Natural killer cell (primary cell): ENCODE measurements at regions not wholly inside any gene's neighbourhood (a gene's known extent, or its start where the extent isn't known, plus 50 kb on each side); places are given as distances from the start of the nearest gene placed in this dataset.

Experiments used
- ATAC-seq, 3 donors: fragments of 150-1000 bp in 2 of 3; fragments of 200-7000 bp in 1 of 3; cut with Tn5 transposase; 1 replicate in 1 of 3; 2 replicates in 2 of 3; pipeline ENCODE4 v1.10.0; 2021; ENCODE audit warnings: mild to moderate bottlenecking in 2 of 3, moderate library complexity in 2 of 3
- DNase-seq, 2 donors: peaks; one replicate each; pipeline versions ENCODE4 v3.0.0 to v3.0.0-alpha.2; 2013 to 2021; ENCODE audit warnings: mixed read lengths in 1 of 2
- H3K27ac ChIP-seq: one replicate; pipeline ENCODE4 v1.5.1; 2013; ENCODE audit warnings: mild to moderate bottlenecking, low read length
- H3K27me3 ChIP-seq: one replicate; pipeline ENCODE4 v1.6.1; 2013; ENCODE audit warnings: low read length; ENCODE audit not compliant: control insufficient read depth, insufficient read depth
- H3K36me3 ChIP-seq: one replicate; pipeline ENCODE4 v1.6.1; 2013; ENCODE audit warnings: low read length; ENCODE audit not compliant: control insufficient read depth, insufficient read depth
- H3K4me1 ChIP-seq: one replicate; pipeline ENCODE4 v1.6.1; 2013; ENCODE audit warnings: low read length; ENCODE audit not compliant: control insufficient read depth, insufficient read depth
- H3K4me3 ChIP-seq: one replicate; pipeline ENCODE4 v1.5.1; 2013; ENCODE audit warnings: low read length
- H3K9me3 ChIP-seq: one replicate; pipeline ENCODE4 v1.6.1; 2013; ENCODE audit warnings: low read length; ENCODE audit not compliant: control insufficient read depth, insufficient read depth
- H3K27ac Mint-ChIP-seq, 2 donors: one replicate each; pipeline ENCODE4 v1.8.0; 2022; ENCODE audit warnings: mild to moderate bottlenecking in 2 of 2, mixed read lengths in 2 of 2, moderate library complexity in 1 of 2
- H3K27me3 Mint-ChIP-seq, 2 donors: one replicate each; pipeline ENCODE4 v1.8.0; 2022; ENCODE audit warnings: low read depth in 2 of 2, mixed read lengths in 2 of 2
- H3K36me3 Mint-ChIP-seq: one replicate; pipeline ENCODE4 v1.8.0; 2022; ENCODE audit warnings: mixed read lengths
- H3K4me1 Mint-ChIP-seq, 2 donors: one replicate each; pipeline ENCODE4 v1.8.0; 2022; ENCODE audit warnings: mixed read lengths in 2 of 2
- H3K4me3 Mint-ChIP-seq: one replicate; pipeline ENCODE4 v1.8.0; 2022; ENCODE audit warnings: mild to moderate bottlenecking, moderate library complexity, mixed read lengths
- H3K9me3 Mint-ChIP-seq, 2 donors: one replicate each; pipeline ENCODE4 v1.8.0; 2022; ENCODE audit warnings: mixed read lengths in 2 of 2
- WGBS: methylation state at CpG from one replicate; pipeline ENCODE4 v1.1.7; 2013; ENCODE audit warnings: missing lambda C conversion rate; ENCODE audit not compliant: insufficient coverage; 5-methylcytosine and 5-hydroxymethylcytosine counted together
- intact Hi-C: fragments of 100-400 bp; cut with micrococcal nuclease; formaldehyde crosslinking; loops from one replicate; pipeline ENCODE4 v1.14.2; 2022
- TF ChIP-seq, protein P1 (sequence below): fragments of 200-600 bp; IDR thresholded peaks from one replicate; pipeline ENCODE4 v1.8.0; 2022; ENCODE audit warnings: antibody characterized with exemption

DNA sequence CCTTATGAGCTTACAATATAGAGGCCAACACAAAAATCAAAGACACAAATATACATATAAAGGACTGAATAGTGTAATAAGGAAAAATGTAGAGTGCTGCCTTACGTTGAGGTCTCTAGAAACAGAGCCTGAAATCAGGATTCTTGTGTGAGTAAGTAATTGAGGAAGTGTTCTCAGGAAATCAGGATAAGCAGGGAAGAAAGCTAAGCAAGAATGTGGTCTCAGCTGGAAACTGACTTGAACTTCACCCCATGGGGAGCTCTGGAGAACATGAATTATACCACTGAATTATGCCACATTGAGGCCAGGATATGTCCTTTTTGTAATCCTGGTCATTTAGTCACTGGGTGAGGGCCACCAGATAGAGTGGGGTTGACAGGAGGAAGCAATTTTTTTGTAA is 191.9 kb downstream of the ETV1 start:
- DNase-seq, result no peak
- no peak overlapping the region for H3K4me3 Mint-ChIP-seq
- H3K27me3 Mint-ChIP-seq, result no peaks in the 10 kb centered on the region
- H3K4me1 Mint-ChIP-seq, result no peaks in the 10 kb centered on the region
- H3K27ac Mint-ChIP-seq, result no peak overlapping the region
- intact Hi-C loops, result no loop called here
- WGBS, result 80% methylated on average over 1 of the region's 1 CpG
- no peaks in the 10 kb centered on the region for H3K36me3 ChIP-seq
- peaks cover 0 to 2% of the 10 kb centered on the region in 2 donors for H3K9me3 Mint-ChIP-seq
- no peaks in the 10 kb centered on the region for H3K4me1 ChIP-seq
- no peak overlapping the region for H3K4me3 ChIP-seq
- ATAC-seq, result no peak
- H3K36me3 Mint-ChIP-seq, result no peaks in the 10 kb centered on the region
- H3K27me3 ChIP-seq, result no peaks in the 10 kb centered on the region
- TF ChIP-seq, protein P1, sequence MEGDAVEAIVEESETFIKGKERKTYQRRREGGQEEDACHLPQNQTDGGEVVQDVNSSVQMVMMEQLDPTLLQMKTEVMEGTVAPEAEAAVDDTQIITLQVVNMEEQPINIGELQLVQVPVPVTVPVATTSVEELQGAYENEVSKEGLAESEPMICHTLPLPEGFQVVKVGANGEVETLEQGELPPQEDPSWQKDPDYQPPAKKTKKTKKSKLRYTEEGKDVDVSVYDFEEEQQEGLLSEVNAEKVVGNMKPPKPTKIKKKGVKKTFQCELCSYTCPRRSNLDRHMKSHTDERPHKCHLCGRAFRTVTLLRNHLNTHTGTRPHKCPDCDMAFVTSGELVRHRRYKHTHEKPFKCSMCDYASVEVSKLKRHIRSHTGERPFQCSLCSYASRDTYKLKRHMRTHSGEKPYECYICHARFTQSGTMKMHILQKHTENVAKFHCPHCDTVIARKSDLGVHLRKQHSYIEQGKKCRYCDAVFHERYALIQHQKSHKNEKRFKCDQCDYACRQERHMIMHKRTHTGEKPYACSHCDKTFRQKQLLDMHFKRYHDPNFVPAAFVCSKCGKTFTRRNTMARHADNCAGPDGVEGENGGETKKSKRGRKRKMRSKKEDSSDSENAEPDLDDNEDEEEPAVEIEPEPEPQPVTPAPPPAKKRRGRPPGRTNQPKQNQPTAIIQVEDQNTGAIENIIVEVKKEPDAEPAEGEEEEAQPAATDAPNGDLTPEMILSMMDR, result no peak
- H3K27ac ChIP-seq, result no peak overlapping the region
- no peaks in the 10 kb centered on the region for H3K9me3 ChIP-seq

DNA sequence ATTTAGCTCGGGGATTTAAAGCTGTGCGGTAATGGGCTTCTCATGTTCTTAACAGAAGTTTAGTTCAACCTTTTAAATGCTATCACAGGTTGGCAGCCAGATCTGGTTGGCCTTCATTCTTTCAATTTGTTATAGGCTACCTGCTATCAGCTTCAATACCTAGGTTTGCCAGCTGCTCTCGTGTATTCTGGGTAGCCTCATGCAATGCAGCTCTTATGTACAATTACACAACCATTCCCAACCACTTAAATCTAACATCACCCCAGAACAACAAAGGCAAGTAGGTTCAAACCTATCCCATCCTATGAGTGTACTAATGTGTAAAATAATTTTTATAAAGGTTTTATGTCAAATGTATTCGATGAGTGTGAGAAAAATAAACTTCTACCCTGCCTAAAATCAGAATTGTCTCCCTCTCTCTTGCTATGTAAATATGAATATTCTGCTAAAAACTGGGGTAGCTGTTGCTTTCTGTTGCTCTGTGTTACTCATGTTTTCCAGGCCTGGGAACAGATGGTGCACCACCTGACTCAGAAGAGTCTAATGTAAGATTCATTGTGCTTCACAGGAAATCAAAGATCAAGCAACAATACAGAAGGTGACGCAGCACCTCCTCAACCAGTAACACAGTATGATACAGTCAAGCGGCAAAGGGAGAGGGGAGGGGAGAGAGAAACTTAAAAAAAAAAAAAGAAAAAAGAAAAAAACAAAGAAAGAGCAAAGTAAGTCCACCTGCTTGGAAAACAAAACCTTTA is 188.6 kb downstream of the ETV1 start:
- Mint-ChIP-seq H3K27ac (no peak overlapping the region), H3K4me3 (no peak overlapping the region), H3K27me3 (peaks cover 0 to 2% of the 10 kb centered on the region in 2 donors), H3K9me3 (peaks cover 2 to 3% of the 10 kb centered on the region in 2 donors), H3K4me1 (no peaks in the 10 kb centered on the region), H3K36me3 (no peaks in the 10 kb centered on the region)
- Histone ChIP-seq H3K4me3 (no peak overlapping the region), H3K27ac (no peak overlapping the region), H3K36me3 (no peaks in the 10 kb centered on the region), H3K27me3 (no peaks in the 10 kb centered on the region), H3K9me3 (no peaks in the 10 kb centered on the region), H3K4me1 (no peaks in the 10 kb centered on the region)
- ATAC-seq (peak in 1 of 3 donors; percentile 49), DNase-seq (peak in 1 of 2 donors; percentile 17)
- TF ChIP-seq, protein P1, result no peak
- intact Hi-C loops, result no loop called here
- WGBS, result 82% methylated on average over 3 of the region's 6 CpGs

DNA sequence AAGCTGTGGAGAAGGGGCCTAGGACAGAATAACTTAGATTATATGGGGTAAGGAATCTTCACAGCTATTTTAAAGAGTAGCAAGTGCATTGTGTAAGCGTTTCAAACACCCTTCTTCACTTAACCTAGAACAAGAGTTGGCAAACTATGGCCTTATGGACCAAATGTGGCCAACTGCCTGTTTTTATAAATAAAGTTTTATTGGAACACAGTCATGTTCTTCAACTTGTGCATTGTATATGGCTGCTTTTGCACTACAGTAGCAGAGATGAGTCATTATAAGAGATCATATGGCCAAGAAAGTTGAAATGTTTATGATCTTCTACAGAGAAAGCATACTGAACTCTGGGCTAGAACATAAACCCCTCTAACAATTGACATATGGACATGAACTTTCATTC is 187.8 kb downstream of the ETV1 start:
- no peaks in the 10 kb centered on the region for H3K36me3 ChIP-seq
- H3K4me1 Mint-ChIP-seq, result no peaks in the 10 kb centered on the region
- peaks cover 2 to 3% of the 10 kb centered on the region in 2 donors for H3K9me3 Mint-ChIP-seq
- no peak overlapping the region for H3K27ac Mint-ChIP-seq
- no peaks in the 10 kb centered on the region for H3K36me3 Mint-ChIP-seq
- intact Hi-C loops, result no loop called here
- DNase-seq, result no peak
- H3K27me3 ChIP-seq, result no peaks in the 10 kb centered on the region
- no peak overlapping the region for H3K4me3 ChIP-seq
- TF ChIP-seq, protein P1, result no peak
- ATAC-seq, result no peak
- H3K27me3 Mint-ChIP-seq, result peaks cover 0 to 2% of the 10 kb centered on the region in 2 donors
- no peak overlapping the region for H3K27ac ChIP-seq
- no peaks in the 10 kb centered on the region for H3K4me1 ChIP-seq
- WGBS, result no CpG with 5 or more reads among the region's 1 CpG
- no peak overlapping the region for H3K4me3 Mint-ChIP-seq
- no peaks in the 10 kb centered on the region for H3K9me3 ChIP-seq

DNA sequence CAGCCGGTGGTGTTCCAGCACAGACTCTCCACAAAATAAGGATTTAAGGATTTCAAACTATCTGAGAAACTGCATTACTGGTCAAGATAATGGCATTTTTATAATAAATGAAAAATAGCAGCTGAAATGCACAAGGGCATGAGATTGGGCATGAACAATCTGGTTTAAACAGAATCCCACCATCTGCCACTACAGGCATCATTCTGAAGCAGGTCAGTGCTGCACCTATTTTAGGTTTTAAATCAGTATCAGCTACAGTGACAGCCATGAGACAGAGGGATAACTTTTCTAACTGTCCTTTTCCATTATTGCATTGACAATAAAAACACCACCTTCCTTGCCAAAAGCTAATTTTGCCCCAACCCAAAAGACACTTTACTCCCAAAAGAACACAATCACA is 186.8 kb downstream of the ETV1 start:
- Histone ChIP-seq H3K9me3 (no peaks in the 10 kb centered on the region), H3K27me3 (no peaks in the 10 kb centered on the region), H3K4me1 (no peaks in the 10 kb centered on the region), H3K27ac (no peak overlapping the region), H3K4me3 (no peak overlapping the region), H3K36me3 (no peaks in the 10 kb centered on the region)
- Mint-ChIP-seq H3K4me1 (no peaks in the 10 kb centered on the region), H3K4me3 (no peak overlapping the region), H3K27me3 (peaks cover 0 to 2% of the 10 kb centered on the region in 2 donors), H3K9me3 (peaks cover 2 to 3% of the 10 kb centered on the region in 2 donors), H3K27ac (no peak overlapping the region), H3K36me3 (no peaks in the 10 kb centered on the region)
- WGBS, result no CpG with 5 or more reads among the region's 1 CpG
- TF ChIP-seq, protein P1, result no peak
- intact Hi-C loops, result no loop called here
- DNase-seq (no peak), ATAC-seq (no peak)
